Activated CD8-positive, alpha-beta T cell treated with anti-CD3 and anti-CD28 coated beads, Interleukin-2, amount 10 ng/mL, durations not matched to agents 7 days and 5 days (primary cell): ENCODE measurements at regions not wholly inside any gene's neighbourhood (a gene's known extent, or its start where the extent isn't known, plus 50 kb on each side); places are given as distances from the start of the nearest gene placed in this dataset.

Source experiments
- ATAC-seq: fragments of 150-1000 bp; cut with Tn5 transposase; one replicate; pipeline ENCODE4 v1.10.0; 2021; ENCODE audit warnings: moderate library complexity
- CTCF ChIA-PET: fragments of 350-600 bp; sonication (Branson Sonifier 250); formaldehyde crosslinking; loops from one replicate; lab custom pipeline; 2021; ENCODE audit warnings: antibody characterized with exemption; lab: Charles Lee
- POLR2A ChIA-PET: fragments of 350-600 bp; sonication (Branson Sonifier 250); formaldehyde crosslinking; loops from one replicate; lab custom pipeline; 2021; ENCODE audit warnings: antibody characterized with exemption; lab: Charles Lee
- DNase-seq: peaks from one replicate; pipeline ENCODE4 v3.0.0-alpha.2; 2020
- H3K27ac Mint-ChIP-seq: one replicate; pipeline ENCODE4 v1.8.0; 2021; ENCODE audit warnings: mild to moderate bottlenecking, mixed read lengths
- H3K27me3 Mint-ChIP-seq: one replicate; pipeline ENCODE4 v1.8.0; 2021; ENCODE audit warnings: low read depth, mixed read lengths
- H3K36me3 Mint-ChIP-seq: one replicate; pipeline ENCODE4 v1.8.0; 2021; ENCODE audit warnings: low read depth, mixed read lengths
- H3K4me1 Mint-ChIP-seq: one replicate; pipeline ENCODE4 v1.8.0; 2021; ENCODE audit warnings: low read depth, mixed read lengths
- H3K4me3 Mint-ChIP-seq: one replicate; pipeline ENCODE4 v1.8.0; 2021; ENCODE audit warnings: mild to moderate bottlenecking, mixed read lengths
- H3K9me3 Mint-ChIP-seq: one replicate; pipeline ENCODE4 v1.8.0; 2022; ENCODE audit warnings: mixed read lengths; ENCODE audit not compliant: insufficient read depth

DNA sequence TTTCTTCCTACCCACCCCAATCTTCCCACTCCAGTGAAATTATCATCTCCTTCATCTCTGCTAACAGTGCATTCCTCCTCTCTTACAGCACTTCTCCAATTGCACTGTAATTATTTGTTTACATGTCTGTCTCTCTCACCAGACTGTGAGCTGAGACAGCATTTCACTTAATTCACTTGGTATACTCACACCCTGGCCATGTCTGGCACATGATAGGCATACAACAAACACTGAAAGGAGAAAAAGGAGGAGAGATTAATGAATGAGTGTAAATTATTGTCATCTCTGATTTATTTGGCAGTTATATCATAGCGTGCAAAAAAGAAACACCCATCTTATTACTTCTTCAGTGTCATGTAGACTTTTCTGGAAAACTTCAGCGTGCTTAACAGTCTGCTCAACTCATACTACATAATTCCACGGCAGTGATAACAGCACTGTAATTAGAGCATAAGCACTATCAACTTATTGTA, 452.3 kb downstream of the ADAMTS20 start:
- ATAC-seq (no peak), DNase-seq (no peak)
- Mint-ChIP-seq H3K36me3 (no peaks in the 10 kb centered on the region), H3K27ac (no peak overlapping the region), H3K4me1 (no peaks in the 10 kb centered on the region), H3K9me3 (no peaks in the 10 kb centered on the region), H3K4me3 (no peak overlapping the region), H3K27me3 (no peaks in the 10 kb centered on the region)
- ChIA-PET CTCF (no interaction called here), POLR2A (no interaction called here)

DNA sequence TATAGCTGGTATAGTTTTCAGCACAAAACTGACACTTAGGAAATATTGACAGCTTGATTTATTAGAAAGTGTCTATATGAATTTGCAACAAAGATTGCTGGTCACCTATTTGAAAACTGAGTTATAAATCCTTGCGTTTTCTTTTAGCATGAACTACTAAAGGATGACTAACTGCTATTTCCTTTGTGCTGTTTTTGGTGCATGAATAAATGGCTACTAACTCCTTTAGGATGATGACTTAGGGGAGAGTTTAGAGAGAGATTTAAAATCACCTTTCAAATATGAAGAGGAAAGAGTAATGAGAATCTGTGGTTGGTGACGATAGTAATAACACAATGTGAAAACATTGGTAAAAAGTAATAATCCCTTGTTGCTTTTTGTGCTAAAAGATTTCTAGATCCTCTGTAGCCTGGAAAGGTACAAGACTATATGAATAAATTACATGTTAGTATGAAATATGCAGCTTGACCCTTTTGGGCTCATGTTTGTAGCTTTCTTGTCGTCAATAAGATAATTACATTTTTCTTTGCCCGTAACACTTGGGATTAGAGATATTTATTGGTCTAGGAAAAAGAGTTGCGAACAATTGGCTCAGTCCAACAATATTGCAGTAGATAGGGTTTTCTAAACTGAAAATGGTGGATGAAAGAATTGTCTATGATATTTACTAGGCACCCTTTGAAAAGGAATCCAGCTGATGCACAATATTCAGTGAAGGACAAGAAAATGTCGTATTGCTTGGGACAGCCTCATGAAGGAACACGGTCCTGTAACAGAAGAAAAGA, 453.0 kb downstream of the ADAMTS20 start:
- Mint-ChIP-seq H3K4me1 (no peaks in the 10 kb centered on the region), H3K9me3 (no peaks in the 10 kb centered on the region), H3K27me3 (no peaks in the 10 kb centered on the region), H3K4me3 (no peak overlapping the region), H3K27ac (no peak overlapping the region), H3K36me3 (no peaks in the 10 kb centered on the region)
- POLR2A ChIA-PET = no interaction called here
- CTCF ChIA-PET = no interaction called here
- no peak for DNase-seq
- ATAC-seq = no peak

DNA sequence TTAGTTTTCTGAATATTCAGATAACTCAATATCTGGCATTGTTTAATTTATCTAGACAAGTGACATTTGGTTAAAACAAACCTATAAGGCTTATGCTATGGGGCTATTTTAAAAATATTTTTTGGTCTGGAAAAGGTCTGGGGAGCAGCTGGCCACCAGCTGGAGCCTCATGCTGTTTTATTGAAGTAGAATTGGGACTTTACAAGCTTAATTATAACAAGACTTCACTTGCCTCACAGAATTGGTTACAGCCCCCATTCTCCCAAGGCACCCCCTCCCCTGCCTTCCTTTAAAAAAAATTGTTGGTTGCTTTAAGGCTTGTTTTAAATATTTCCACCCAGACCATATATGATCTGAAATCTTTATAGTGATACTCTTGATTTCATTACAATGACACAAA, 453.9 kb downstream of the ADAMTS20 start:
- H3K36me3 Mint-ChIP-seq = no peaks in the 10 kb centered on the region
- POLR2A ChIA-PET = no interaction called here
- no peaks in the 10 kb centered on the region for H3K9me3 Mint-ChIP-seq
- CTCF ChIA-PET = no interaction called here
- no peak overlapping the region for H3K27ac Mint-ChIP-seq
- H3K27me3 Mint-ChIP-seq = no peaks in the 10 kb centered on the region
- DNase-seq (no peak), ATAC-seq (no peak)
- H3K4me1 Mint-ChIP-seq = no peaks in the 10 kb centered on the region
- no peak overlapping the region for H3K4me3 Mint-ChIP-seq

DNA sequence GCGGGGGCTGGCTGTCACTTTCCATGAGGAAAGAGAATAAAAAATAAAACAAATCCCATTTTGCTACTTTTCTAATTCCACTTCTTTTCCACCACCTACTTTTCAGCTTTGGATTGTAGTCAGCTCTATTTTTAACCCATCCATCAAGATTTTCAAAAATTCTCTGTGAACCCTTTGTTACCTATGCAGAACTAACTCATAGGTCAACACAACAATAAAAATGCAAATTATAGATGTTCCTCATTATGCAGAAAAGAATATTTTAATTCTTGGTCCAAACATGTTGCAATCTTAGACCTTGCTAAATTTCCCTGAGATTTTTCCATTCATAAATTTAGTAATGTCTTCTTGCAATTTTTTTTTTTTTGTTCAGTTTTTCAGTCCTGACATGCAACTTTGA, 454.5 kb downstream of the ADAMTS20 start:
- Mint-ChIP-seq H3K27me3 (no peaks in the 10 kb centered on the region), H3K36me3 (no peaks in the 10 kb centered on the region), H3K4me1 (no peaks in the 10 kb centered on the region), H3K9me3 (no peaks in the 10 kb centered on the region), H3K4me3 (no peak overlapping the region), H3K27ac (no peak overlapping the region)
- ChIA-PET POLR2A (no interaction called here), CTCF (no interaction called here)
- ATAC-seq (no peak), DNase-seq (no peak)

DNA sequence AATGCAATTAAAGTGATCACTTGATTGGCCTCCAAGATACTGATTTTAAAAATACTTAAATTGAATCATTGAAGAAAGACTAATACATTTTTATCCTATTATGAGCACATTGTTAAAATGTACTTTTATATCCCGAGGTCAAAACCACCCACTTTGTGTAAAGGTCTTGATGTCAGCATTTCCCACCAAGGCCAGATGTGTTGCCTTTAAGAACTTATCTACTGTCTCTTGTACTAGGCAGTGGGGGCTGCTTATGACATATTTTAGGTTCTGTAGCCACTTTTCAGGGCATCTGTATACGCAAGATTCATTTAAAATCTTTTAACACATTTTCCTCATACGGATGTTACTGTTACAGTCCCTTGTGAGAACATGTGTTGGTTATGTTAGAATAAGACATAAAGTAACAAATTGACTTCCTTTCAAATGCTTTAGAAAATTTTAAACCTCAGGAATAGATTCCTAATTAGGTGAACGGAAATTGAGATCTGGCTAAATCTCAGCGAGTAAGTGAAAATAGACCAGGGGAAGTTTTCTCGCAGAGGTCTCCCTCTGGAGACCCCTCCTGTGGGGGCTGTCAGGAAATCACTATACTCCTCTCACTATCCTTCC, 456.2 kb downstream of the ADAMTS20 start:
- no peaks in the 10 kb centered on the region for H3K9me3 Mint-ChIP-seq
- no peaks in the 10 kb centered on the region for H3K27me3 Mint-ChIP-seq
- H3K4me3 Mint-ChIP-seq = no peak overlapping the region
- H3K4me1 Mint-ChIP-seq = no peaks in the 10 kb centered on the region
- no peak overlapping the region for H3K27ac Mint-ChIP-seq
- H3K36me3 Mint-ChIP-seq = no peaks in the 10 kb centered on the region
- ATAC-seq (no peak), DNase-seq (no peak)
- CTCF ChIA-PET = no interaction called here
- POLR2A ChIA-PET = no interaction called here

DNA sequence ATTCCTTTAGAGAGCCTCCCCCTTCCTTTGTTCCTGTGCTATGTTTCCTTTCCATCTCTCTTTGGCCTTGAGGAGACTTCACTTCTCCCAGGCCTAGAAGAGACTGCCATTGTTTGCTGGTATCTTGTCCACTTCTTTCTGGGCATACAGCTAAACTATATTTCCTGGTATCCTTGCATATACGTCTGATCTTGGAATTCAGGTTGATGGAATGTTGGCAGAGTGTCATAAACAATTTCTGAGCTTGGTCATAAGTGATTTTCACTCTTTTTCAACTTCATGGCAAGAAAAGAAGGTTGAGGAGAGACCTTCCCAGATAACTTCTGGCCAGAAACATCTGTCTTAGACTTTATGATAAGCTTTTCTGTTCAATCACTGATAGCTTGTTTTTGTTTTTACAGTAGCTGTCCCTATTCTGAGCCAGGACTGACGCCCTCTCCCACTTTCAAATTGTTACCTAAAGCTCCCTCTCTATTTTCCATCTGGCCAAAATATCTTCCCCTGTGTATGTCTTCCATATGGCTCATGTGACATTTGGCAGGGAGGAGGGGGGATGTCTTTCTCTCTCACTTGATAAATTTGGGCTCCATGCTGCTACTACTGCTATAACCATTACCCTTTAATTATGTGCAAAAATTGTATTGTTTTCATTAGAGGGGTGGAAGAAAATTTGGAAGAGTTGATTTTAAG, 457.0 kb downstream of the ADAMTS20 start:
- CTCF ChIA-PET = no interaction called here
- no peaks in the 10 kb centered on the region for H3K9me3 Mint-ChIP-seq
- no peak overlapping the region for H3K27ac Mint-ChIP-seq
- no peak overlapping the region for H3K4me3 Mint-ChIP-seq
- H3K36me3 Mint-ChIP-seq = no peaks in the 10 kb centered on the region
- DNase-seq (no peak), ATAC-seq (no peak)
- no peaks in the 10 kb centered on the region for H3K27me3 Mint-ChIP-seq
- POLR2A ChIA-PET = no interaction called here
- no peaks in the 10 kb centered on the region for H3K4me1 Mint-ChIP-seq

DNA sequence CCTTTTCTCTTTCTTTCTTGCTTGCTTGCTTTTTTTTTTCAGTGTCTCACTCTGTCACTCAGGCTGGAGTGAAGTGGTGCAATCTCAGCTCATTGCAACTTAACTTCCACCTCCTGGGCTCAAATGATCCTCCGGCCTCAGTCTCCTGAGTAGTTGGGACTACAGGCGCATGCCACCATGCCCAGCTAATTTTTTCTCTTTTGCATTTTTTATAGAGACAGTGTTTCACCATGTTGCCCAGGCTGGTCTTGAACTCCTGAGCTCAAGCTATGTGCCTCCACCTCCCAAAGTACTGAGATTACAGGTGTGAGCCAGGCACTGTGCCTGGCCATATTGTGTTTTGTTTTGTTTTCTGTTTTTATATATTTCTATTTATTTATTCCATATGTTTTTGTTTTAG, 461.0 kb downstream of the ADAMTS20 start:
- no peaks in the 10 kb centered on the region for H3K36me3 Mint-ChIP-seq
- no peaks in the 10 kb centered on the region for H3K4me1 Mint-ChIP-seq
- peaks cover 3% of the 10 kb centered on the region for H3K9me3 Mint-ChIP-seq
- H3K27me3 Mint-ChIP-seq = no peaks in the 10 kb centered on the region
- no peak for ATAC-seq
- no peak overlapping the region for H3K4me3 Mint-ChIP-seq
- POLR2A ChIA-PET = no interaction called here
- no peak overlapping the region for H3K27ac Mint-ChIP-seq
- no peak for DNase-seq
- CTCF ChIA-PET = no interaction called here

DNA sequence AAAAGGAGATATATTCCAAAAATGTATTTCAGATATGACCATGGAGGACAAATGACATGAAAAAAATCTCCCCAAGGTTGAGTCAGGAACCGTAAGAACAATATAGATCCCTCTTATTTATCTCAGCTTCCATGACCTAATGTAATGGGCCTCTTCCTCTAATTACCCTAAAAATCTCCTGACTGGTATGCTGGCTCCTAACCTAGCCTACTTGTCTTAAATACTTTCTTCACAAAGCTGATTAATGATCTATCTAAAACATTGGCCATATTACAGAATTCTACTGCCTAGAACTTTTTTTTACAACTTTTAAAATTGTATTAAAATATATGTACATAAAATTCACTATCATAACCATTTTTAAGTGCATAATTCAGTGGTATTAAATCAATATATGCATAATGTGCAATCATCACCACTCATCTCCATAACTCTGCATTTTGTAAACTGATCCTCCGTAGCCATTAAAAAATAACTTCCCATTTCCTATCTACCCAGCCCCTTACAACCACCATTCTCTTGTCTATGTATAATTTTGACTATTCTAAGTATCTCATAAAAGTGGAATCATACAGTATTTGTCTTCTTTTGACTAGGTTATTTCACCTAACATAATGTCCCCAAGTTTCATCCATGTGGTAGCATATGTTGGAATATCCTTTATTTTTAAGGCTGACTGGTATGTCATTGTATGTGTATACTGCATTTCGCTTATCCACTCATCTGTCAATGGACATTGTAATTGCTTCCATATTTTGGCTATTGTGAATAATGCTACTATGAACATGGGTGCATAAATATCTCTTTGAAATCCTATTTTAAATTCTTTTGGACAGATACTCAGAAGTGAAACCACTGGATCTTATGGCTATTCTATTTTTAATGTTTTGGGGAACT, 464.6 kb downstream of the ADAMTS20 start:
- peaks cover 6% of the 10 kb centered on the region for H3K9me3 Mint-ChIP-seq
- ChIA-PET CTCF (no interaction called here), POLR2A (no interaction called here)
- H3K4me3 Mint-ChIP-seq = no peak overlapping the region
- no peaks in the 10 kb centered on the region for H3K4me1 Mint-ChIP-seq
- DNase-seq = no peak
- no peak overlapping the region for H3K27ac Mint-ChIP-seq
- no peak for ATAC-seq
- H3K27me3 Mint-ChIP-seq = no peaks in the 10 kb centered on the region
- H3K36me3 Mint-ChIP-seq = no peaks in the 10 kb centered on the region

DNA sequence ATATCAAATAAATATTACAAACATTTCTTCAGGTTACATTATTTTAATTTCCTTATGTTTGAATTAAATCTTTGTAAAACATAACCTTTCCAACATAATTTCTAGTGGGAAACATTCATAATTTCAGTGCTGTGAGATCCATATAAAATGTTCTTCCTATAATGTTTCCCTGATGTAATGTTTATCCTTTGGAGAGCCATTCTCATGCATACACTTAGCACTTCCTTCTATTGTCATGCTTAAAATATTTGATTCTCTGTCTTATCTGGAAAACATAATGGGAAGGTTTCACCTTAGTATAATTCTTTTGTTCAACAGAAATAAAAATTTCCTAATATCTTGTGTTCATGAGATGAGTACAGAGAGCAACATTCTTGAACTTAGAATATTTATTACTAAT, 472.5 kb downstream of the ADAMTS20 start:
- H3K36me3 Mint-ChIP-seq = no peaks in the 10 kb centered on the region
- no peaks in the 10 kb centered on the region for H3K4me1 Mint-ChIP-seq
- ChIA-PET CTCF (no interaction called here), POLR2A (no interaction called here)
- no peaks in the 10 kb centered on the region for H3K27me3 Mint-ChIP-seq
- peaks cover 3% of the 10 kb centered on the region for H3K9me3 Mint-ChIP-seq
- H3K4me3 Mint-ChIP-seq = no peak overlapping the region
- no peak overlapping the region for H3K27ac Mint-ChIP-seq
- ATAC-seq = no peak
- DNase-seq = no peak

DNA sequence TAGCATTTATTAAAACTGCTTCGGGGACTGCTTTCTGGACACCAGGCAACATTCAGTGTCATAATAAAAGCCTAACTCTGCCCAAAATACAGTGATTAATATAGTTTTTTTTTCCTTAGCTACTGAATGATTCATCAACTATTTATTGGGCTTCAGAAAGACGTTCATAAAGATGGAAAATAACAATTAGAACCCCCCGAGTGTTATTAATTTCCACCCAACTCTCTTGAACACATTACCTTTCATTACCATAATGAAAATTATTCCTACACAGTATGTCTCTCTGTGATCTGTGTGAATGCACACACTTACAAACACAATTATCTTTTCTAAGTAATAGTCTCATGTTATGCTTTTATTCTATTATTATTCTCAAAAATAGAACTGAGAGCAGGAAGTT, 473.0 kb downstream of the ADAMTS20 start:
- no peaks in the 10 kb centered on the region for H3K36me3 Mint-ChIP-seq
- POLR2A ChIA-PET = no interaction called here
- ATAC-seq (no peak), DNase-seq (no peak)
- H3K27me3 Mint-ChIP-seq = no peaks in the 10 kb centered on the region
- CTCF ChIA-PET = no interaction called here
- H3K4me3 Mint-ChIP-seq = no peak overlapping the region
- H3K9me3 Mint-ChIP-seq = no peaks in the 10 kb centered on the region
- no peak overlapping the region for H3K27ac Mint-ChIP-seq
- no peaks in the 10 kb centered on the region for H3K4me1 Mint-ChIP-seq

DNA sequence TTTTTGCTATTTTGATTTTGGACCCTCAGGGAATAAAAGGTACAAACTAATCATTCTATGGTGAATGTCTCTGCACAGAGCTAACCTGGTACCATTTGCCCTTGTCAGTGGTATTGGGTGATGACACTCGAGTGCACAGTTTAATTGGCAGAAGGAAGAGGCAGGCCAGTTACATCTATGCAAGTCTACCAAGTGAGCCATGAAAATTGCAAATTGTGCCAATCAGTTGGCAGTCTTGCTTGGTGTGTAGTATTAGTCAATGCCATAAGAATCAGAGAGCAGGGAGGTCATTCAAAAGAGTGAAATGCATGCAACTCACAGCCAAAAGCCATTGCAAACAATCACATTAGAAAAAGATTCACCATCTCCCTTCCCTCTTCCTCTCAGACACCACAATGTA, 479.6 kb downstream of the ADAMTS20 start:
- Mint-ChIP-seq H3K4me1 (no peaks in the 10 kb centered on the region), H3K27me3 (no peaks in the 10 kb centered on the region), H3K9me3 (no peaks in the 10 kb centered on the region), H3K4me3 (no peak overlapping the region), H3K36me3 (no peaks in the 10 kb centered on the region), H3K27ac (no peak overlapping the region)
- DNase-seq = no peak
- CTCF ChIA-PET = interaction anchor here (1.1 kb wide), 1 partner anchor 17 kb away, joined by 3 read pairs; no protein-coding TSS in a partner anchor
- no peak for ATAC-seq
- POLR2A ChIA-PET = no interaction called here
